ENCODE measurements at regions not wholly inside any gene's neighbourhood (a gene's known extent, or its start where the extent isn't known, plus 50 kb on each side); places are given as distances from the start of the nearest gene placed in this dataset.

GRCh38 chr10:128494665-128495064 lies 368.4 kb upstream of the MKI67 start:
- no peaks in the 10 kb centered on the region for H3K27me3 ChIP-seq
- WGBS, 3 donors = 49 to 64% (median 59%) methylated on average over 3 of the region's 3 CpGs
- H3K9me3 ChIP-seq = no peaks in the 10 kb centered on the region
- H3K36me3 ChIP-seq = no peaks in the 10 kb centered on the region
- H3K4me3 ChIP-seq = no peak overlapping the region
- no peaks in the 10 kb centered on the region for H3K4me1 ChIP-seq (ENCODE audit: insufficient read depth)
- DNase-seq = no peak
- TF ChIP-seq, protein P1, sequence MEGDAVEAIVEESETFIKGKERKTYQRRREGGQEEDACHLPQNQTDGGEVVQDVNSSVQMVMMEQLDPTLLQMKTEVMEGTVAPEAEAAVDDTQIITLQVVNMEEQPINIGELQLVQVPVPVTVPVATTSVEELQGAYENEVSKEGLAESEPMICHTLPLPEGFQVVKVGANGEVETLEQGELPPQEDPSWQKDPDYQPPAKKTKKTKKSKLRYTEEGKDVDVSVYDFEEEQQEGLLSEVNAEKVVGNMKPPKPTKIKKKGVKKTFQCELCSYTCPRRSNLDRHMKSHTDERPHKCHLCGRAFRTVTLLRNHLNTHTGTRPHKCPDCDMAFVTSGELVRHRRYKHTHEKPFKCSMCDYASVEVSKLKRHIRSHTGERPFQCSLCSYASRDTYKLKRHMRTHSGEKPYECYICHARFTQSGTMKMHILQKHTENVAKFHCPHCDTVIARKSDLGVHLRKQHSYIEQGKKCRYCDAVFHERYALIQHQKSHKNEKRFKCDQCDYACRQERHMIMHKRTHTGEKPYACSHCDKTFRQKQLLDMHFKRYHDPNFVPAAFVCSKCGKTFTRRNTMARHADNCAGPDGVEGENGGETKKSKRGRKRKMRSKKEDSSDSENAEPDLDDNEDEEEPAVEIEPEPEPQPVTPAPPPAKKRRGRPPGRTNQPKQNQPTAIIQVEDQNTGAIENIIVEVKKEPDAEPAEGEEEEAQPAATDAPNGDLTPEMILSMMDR (IDR thresholded peaks at IDR 0.05) = no peak
- TF ChIP-seq EP300 (IDR thresholded peaks at IDR 0.05) = no peak
- TF ChIP-seq POLR2A (IDR thresholded peaks at IDR 0.05) = no peak
- intact Hi-C loops (cut with DNase I) = no loop called here
- H3K27ac ChIP-seq = no peak overlapping the region

- WGBS, 3 donors = 78 to 81% (median 80%) methylated on average over 17 of the region's 17 CpGs
- TF ChIP-seq, protein P1 (IDR thresholded peaks at IDR 0.05) = no peak
- no peak for TF ChIP-seq POLR2A (IDR thresholded peaks at IDR 0.05)
- no peak for TF ChIP-seq EP300 (IDR thresholded peaks at IDR 0.05)
- H3K27me3 ChIP-seq = no peaks in the 10 kb centered on the region
- H3K36me3 ChIP-seq = no peaks in the 10 kb centered on the region
- H3K27ac ChIP-seq = no peak overlapping the region
- H3K4me1 ChIP-seq (ENCODE audit: insufficient read depth) = no peaks in the 10 kb centered on the region
- intact Hi-C loops (cut with DNase I) = no loop called here
- no peak overlapping the region for H3K4me3 ChIP-seq
- no peaks in the 10 kb centered on the region for H3K9me3 ChIP-seq
- no peak for DNase-seq
These were observed 371.6 kb upstream of the MKI67 start for GRCh38 chr10:128497660-128498377.

DNA sequence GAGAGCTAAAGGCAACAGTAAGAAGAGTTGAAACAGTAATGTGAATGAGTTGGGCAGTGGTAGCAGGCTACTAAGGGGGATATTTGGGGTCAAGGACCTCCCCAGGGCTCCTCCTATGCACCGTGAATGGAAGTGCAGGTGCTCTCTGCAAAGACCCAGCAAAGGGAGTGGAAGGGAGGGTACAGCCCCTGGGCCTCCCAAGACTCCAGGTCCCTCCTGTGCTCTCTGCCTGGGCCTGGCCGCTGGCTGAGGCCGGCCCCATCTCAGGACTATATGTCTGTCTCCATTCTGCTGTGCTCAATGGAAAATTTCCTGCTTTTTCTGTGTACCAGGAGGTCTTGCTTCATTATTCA lies 372.1 kb upstream of the MKI67 start:
- H3K27ac ChIP-seq = no peak overlapping the region
- H3K36me3 ChIP-seq = no peaks in the 10 kb centered on the region
- no peaks in the 10 kb centered on the region for H3K9me3 ChIP-seq
- intact Hi-C loops (cut with DNase I) = no loop called here
- H3K4me3 ChIP-seq = no peak overlapping the region
- no peak for DNase-seq
- no peaks in the 10 kb centered on the region for H3K27me3 ChIP-seq
- H3K4me1 ChIP-seq (ENCODE audit: insufficient read depth) = no peaks in the 10 kb centered on the region
- 57 to 73% (median 64%) methylated on average over 3 of the region's 3 CpGs for WGBS, 3 donors
- TF ChIP-seq POLR2A (IDR thresholded peaks at IDR 0.05) (no peak), EP300 (IDR thresholded peaks at IDR 0.05) (no peak)
- TF ChIP-seq, protein P1 (IDR thresholded peaks at IDR 0.05) = no peak

DNA sequence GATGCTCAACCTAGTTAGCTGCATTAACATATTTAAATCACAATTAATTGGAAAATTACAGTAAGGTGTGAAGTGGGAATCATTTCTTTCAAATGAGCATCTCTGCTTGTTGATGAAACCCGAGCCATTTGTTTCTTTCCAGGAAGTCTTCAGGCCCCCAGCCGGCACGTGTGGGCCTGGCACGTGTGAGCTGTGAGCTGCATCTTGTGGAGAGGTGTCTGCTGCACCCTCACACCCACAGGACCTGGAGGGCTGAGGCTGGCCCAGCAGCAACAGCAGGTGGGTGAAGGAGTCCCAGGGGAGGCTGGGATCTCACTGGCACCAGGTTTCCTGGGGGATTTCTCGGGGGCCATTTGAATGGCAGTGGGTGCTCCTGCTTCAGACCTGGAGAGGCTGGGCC lies 372.5 kb upstream of the MKI67 start:
- Histone ChIP-seq H3K4me1 (ENCODE audit: insufficient read depth) (no peaks in the 10 kb centered on the region), H3K27me3 (no peaks in the 10 kb centered on the region), H3K36me3 (no peaks in the 10 kb centered on the region), H3K27ac (no peak overlapping the region), H3K4me3 (no peak overlapping the region), H3K9me3 (no peaks in the 10 kb centered on the region)
- intact Hi-C loops (cut with DNase I) = no loop called here
- DNase-seq = no peak
- WGBS, 3 donors = 43 to 59% (median 50%) methylated on average over 5 of the region's 5 CpGs
- TF ChIP-seq POLR2A (IDR thresholded peaks at IDR 0.05) = no peak
- TF ChIP-seq EP300 (IDR thresholded peaks at IDR 0.05) = no peak
- TF ChIP-seq, protein P1 (IDR thresholded peaks at IDR 0.05) = no peak

All from ovary (tissue), 7 donors.